GM23248 (cell line): ENCODE measurements at regions not wholly inside any gene's neighbourhood (a gene's known extent, or its start where the extent isn't known, plus 50 kb on each side); places are given as distances from the start of the nearest gene placed in this dataset.

ENCODE experiments used
- EZH2 ChIP-seq: fragments of 200-600 bp; sonication (generic); IDR thresholded peaks from 2 replicates; pipeline ENCODE4 v1.6.1; 2018; ENCODE audit warnings: antibody characterized with exemption, mild to moderate bottlenecking; ENCODE audit not compliant: insufficient read depth, poor library complexity, severe bottlenecking
- EZH2phosphoT487 ChIP-seq: fragments of 200-600 bp; sonication (generic); IDR thresholded peaks from 2 replicates; pipeline ENCODE4 v1.6.1; 2018; ENCODE audit warnings: antibody characterized with exemption, moderate library complexity, mild to moderate bottlenecking, low read depth; ENCODE audit not compliant: insufficient read depth

GRCh38 chr16:80104401-80104800 is 436.4 kb upstream of the DYNLRB2 start:
- no peak for TF ChIP-seq EZH2phosphoT487
- TF ChIP-seq EZH2 = no peak
